NCI-H1436 (cell line): ENCODE measurements at regions not wholly inside any gene's neighbourhood (a gene's known extent, or its start where the extent isn't known, plus 50 kb on each side); places are given as distances from the start of the nearest gene placed in this dataset.
A peak's percentile ranks its signal among the peaks of the same experiment; 100 is the strongest.
"Not testable (repeated sequence)": the region's sequence is repeated elsewhere in the genome, so short reads cannot be mapped to it uniquely, and the experiment has no call there.

Experiments
- DNase-seq: peaks from one replicate; lab custom pipeline; 2025; lab: John Stamatoyannopoulos, UW

DNA sequence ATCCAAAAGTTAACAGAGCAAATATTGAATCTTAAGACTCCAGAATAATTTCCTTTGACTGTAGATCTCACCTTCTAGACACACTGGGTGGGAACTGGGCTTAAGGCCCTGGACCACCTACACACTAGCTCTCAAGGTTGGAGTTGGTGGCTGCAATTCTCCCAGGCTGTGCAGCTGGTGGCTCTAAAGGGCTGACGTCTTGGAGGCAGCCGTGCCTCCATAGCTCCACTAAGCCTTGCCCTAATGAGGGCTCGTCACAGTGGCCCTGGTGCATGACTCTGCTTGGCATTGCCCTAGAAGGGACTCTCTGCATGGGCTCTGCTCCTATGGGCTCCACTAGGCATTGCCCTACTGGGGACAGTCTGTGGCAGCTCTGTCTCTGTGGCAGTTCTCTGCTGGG lies 1005.2 kb downstream of the CCSER2 start:
- no peak for DNase-seq

DNA sequence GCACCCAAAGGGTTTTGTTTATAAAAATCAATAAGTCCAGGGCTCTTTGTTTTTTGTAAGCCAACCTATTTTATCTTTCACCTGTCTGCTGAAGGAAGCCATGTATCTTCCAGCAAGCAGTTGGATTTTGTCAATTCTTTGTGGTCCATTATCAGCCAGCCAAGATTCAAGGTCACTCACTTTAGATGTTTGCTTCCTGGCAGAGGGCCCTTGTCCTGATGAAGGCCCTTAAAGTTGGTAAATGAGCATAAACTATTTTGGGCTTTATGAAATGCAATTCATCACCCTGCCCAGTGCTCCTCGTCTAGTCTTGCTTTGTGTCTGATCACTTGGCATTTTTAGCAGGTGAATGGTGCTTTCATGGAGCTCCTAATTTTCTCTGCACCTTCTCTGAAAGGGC lies 1004.2 kb downstream of the GRID1 start:
- DNase-seq = no peak

DNA sequence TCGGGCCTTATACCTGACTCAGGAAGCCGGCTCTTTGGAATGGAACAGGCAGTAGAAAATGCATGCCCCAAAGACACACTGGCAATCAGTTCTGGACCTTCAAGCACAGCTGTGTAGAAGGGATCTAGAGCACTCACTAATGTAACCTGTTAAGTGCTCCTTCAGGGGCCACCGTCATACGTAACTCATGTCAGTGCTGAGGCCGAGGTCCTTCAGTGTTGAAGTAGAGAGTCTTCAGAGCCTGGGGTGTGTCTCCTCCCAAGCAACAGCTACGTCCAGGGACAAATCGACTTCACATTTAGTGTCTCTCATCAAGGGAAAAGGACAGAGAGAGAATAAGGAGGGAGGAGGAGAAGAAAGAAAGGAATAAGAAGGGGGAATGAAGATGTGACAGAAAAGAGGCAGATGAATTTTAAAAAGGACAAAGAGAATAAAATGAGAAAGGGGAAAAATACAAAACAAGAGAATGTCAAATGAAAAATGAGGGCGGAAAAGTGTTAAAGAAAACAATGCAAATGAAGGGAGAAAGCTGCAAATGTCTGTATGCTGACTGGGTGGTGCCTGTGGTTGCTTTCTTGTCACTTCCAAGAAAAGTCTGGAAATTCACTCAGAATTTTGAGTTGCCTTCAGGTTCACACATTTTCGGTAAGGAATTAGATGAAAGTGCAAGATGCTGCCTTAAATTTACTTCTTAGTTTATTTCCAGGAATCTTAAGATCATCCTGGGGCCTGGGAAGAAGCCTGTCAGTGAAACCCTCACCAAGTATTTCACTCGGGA lies 989.4 kb downstream of the GRID1 start:
- no peak for DNase-seq

DNA sequence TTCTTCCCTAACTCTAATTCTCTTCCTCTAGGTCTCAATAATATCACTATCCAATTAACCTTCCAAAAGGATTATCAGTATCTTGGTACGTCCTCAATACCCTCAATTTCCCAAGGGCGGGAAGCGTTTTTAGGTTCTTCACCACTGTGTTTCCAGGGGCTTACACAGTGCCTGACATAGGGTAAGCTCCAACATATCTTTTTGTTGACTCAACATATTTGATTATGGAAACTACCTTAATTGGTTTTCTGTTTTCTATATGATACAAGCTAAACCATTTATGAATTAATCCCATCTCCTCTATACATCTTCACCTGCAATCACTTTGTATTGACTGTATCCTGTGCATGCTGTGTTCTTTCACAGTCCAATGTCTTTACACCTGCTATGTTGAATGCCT lies 987.3 kb downstream of the GRID1 start:
- no peak for DNase-seq

GRCh38 chr10:85400981-85401695 lies 965.5 kb downstream of the GRID1 start:
- DNase-seq = no peak

DNA sequence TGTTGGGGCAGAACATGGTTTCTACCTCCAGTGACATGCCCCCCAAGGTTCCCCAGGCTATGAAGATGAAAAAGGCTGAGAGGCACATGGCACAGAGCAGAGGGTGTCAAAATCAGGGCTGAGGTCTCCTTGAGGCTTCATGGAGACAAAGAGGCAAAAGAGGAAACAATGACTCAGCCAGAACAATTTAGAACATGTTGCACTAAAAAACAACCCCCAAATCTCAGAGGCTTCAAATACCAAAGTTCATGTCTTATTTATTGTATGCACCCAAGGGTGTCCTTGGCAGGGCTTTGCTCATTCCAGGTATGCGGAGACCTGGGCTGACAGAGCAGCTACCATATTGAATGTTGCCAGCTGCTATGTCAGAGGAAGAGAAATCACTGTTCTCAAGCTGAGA lies 964.1 kb downstream of the GRID1 start:
- no peak for DNase-seq

DNA sequence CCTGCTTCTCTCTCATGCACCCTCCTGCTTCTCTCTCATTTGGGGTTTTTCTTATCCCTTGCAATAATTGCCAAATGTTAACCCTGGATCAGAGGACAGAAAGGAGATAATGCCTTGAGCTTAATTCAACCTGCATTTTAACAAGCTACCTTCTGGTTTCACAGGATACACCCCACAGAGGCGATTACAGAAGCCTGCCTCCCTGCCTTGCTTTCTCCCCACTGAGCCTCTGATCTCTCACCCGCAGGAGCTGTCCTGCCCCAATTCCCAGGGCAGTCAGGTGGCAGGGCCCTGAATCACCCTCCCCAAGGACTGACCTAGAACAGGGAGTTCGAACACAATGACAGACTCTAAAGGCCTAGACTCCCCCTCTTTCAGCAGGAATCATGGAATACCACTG lies 959.5 kb downstream of the GRID1 start:
- DNase-seq = no peak

DNA sequence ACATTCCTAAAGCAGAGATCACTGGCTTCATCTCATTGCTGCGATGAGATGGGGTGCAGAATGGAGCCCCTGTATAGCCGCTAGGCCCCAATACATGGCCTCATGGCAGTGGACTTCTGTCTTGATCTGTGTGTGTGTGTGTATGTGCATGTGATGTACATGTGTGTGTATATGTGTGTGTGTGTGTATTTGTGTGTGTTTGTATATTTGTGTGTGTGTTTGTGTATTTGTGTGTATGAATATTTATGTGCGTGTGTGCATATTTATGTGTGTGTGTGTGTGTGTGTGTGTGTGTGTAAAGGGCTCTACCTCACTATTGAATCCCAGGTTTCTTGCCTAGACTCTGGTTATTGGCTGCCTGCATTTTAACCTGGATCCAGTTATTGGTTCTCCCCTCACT lies 958.2 kb downstream of the GRID1 start:
- DNase-seq = no peak

DNA sequence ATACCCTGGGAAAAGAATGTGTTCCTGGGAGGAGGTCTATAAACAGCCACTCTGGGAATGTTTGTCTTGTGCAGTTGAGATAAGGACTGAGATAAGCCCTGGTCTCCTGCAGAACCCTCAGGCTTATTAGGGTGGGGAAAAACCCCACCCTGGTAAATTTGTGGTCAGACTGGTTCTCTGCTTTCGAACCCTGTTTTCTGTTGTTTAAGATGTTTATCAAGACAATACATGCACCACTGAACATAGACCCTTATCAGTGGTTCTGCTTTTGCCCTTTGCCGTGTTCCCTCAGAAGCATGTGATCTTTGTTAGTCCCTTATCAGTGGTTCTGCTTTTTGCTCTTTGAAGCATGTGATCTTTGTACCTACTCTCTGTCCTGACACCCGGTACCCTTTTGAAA lies 956.0 kb downstream of the GRID1 start:
- DNase-seq = not testable (repeated sequence)

- peak; percentile 83 for DNase-seq
Observed at GRCh38 chr10:85413570-85413969, 953.0 kb downstream of the GRID1 start.

DNA sequence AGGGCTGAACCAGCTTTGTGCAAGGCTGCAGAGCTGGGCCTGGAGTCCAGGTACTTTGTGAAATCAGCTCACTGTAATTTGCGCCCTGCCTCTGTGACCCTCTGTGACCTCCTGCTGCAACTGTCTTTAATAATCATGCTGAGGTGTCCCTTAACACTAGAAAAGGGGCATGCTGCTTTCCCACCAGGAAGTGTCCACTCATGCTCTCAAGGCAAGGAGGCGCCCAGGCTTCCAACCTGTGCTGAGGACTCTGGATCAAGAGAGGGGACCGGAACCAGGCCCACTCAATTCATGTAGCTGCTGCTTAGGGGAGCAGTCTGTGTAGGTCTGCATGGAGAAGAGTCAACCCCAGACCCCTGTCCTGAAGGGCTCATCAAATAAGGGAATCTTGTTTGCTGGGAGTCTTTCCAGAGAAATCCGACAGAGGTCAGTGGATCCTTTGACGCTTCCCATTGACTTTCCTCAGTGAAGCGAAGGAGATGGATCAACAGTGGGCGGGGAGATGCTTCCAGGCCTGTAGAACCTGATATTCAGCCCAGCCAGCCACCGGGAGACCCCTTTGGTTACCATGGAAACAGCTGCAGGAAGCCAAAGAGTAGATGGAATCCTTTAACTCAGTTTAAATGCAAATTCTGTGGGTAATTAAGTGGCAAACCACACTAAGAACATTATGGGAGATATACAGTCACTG lies 945.9 kb downstream of the GRID1 start:
- DNase-seq = no peak

DNA sequence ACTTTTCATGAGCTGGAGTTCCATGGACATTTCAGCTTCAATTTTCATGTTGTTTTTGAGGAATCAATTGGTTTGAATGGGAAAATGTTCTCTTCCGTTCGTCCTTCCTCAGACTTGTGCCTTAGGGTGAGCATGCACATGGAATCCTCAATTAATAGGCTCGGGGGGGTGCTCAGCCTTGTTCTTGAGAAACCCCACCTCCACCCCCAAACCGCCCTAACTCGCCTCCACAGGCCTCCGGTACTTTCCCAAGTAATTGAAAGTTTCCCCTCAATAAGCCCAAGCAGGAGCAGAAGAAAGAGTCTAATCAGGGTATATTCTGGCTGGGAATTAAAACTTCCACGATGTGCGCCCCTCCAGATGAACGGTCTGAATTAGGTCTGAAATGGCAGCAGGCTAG lies 945.2 kb downstream of the GRID1 start:
- no peak for DNase-seq

- DNase-seq = no peak
Observed at GRCh38 chr10:85429126-85429525, 937.5 kb downstream of the GRID1 start.

DNA sequence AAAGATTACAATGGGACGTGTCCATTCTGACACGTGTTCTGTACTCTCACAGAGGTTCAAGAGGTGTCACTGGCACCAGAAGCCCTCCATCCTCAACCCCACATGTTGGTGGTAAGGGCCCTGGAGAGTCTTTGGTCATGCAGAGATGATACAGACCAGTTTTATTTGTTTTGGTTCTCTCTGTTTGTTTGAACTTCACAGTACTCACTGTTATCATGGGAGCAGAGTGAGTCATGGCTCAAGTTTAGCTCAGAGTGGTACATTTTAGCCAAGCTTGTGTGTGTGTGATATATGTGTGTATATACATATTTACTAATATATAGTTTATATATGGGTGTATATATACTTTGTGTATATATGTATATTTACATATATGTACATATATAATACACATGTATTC lies 935.6 kb downstream of the GRID1 start:
- no peak for DNase-seq

DNA sequence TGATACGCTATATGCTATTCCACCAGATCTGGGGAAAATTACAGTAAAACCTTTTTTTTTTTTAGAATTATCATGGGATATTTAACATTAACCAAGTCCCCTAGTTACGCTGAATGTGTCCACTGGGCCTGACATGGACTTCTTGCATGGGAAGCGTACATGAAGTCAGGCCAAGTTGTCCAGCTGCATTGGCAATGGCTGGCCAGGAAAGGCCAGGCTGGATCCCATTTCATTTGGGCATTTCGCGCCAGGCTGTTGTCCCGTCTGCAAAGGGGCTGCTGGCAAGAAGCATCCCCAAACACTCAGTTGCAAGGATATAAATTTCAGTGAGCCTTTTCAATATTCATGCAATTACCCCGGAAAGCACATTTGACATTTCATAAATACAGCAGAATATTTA lies 933.3 kb downstream of the GRID1 start:
- no peak for DNase-seq

GRCh38 chr10:85444868-85445267 lies 921.7 kb downstream of the GRID1 start:
- DNase-seq = no peak

DNA sequence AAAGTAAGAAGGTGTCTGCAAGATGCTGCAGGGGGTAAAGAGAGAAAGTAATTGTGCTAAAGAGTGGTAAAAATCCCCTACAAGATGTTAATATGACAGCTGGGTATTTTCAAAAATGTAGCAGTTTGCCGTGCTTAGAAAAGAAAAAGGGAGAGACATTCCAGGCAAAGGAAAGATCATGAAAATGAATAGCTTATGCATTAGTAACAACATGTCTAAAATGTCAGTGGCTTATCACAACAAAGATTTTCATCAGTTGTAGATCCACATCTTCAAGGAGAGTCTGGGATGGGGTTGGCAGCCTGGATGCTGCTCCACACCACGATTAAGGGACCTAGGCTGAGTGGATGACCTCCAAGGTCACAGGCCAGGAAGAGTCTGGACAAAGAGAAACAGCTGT lies 920.9 kb downstream of the GRID1 start:
- DNase-seq = no peak

DNA sequence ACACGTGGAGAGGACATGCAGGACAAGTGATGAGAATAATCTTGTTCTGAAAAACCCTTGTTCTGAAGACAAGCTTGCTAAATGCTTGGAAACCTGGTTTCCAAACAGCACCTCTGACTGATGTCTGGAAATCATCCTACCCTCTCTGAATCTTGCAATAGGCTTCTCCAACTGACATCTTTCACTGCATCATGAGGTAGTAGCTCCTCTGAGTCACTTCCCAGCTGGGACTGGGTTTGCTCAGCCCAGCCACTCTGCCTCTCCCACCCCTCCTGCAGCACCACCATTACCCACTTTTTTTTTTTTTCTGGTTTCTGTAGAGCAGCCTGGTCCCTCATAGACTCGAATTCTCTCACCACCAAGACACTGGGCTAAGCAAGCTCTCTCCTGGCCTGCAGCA lies 919.8 kb downstream of the GRID1 start:
- no peak for DNase-seq

GRCh38 chr10:85447690-85448089 lies 918.9 kb downstream of the GRID1 start:
- no peak for DNase-seq

DNA sequence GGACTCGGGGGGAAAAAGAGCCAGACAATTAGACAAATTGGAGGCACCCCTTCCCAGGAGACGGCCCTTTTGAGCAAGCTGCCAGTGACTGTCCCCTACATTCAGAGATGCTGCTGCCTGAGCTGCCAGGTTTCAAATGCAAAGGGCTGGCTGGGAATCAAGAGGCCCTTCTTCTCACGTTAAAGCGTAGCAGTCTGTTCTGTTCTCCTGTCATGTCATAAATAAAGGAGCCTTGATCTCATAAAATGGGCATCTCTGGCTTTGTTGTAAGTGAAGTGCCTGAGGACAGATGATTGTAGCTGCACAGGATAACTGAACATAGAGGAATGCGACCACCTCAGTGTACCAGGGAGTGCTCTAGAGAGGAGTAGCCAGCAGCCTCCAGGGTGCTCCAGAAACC lies 917.9 kb downstream of the GRID1 start:
- no peak for DNase-seq

- no peak for DNase-seq
Observed at GRCh38 chr10:85454386-85454785, 912.2 kb downstream of the GRID1 start.

GRCh38 chr10:85457191-85457590 lies 909.4 kb downstream of the GRID1 start:
- DNase-seq = no peak

DNA sequence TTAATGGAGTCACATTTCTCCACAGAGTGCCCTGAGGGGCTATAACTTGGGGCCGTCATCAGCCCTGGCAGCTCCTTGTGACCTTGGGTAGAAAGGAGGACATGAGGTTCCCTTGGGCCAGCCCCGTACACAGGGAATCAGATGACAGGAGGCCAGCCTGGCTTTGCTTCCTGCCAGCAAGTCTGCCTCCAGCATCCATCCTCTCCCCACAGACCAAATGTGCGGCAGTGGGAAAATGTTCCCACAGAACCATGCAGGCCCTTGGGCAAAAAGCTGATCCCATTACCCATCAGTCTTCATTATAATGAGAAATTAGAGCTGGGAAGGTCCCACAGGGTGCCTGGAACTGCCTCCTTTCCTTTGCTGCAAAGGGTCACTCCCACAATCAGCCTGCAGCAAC lies 908.3 kb downstream of the GRID1 start:
- no peak for DNase-seq
